Esophagus muscularis mucosa (tissue), 4 donors: ENCODE measurements at regions not wholly inside any gene's neighbourhood (a gene's known extent, or its start where the extent isn't known, plus 50 kb on each side); places are given as distances from the start of the nearest gene placed in this dataset.

Source experiments
- CTCF ChIP-seq, 3 experiments: fragments of 200-600 bp in 2 of 3; fragments of 450-650 bp in 1 of 3; sonication (generic) in 2 of 3; IDR thresholded peaks; one replicate each; pipeline ENCODE4 v1.5.1; 2017 to 2019; ENCODE audit warnings: antibody characterized with exemption in 3 of 3, mild to moderate bottlenecking in 2 of 3, moderate library complexity in 1 of 3
- EP300 ChIP-seq: sonication (generic); formaldehyde crosslinking; IDR thresholded peaks from one replicate; pipeline ENCODE4 v1.6.1; 2017; ENCODE audit warnings: antibody characterized with exemption
- POLR2A ChIP-seq: fragments of 450-650 bp; IDR thresholded peaks from one replicate; pipeline ENCODE4 v1.6.1; 2017; ENCODE audit warnings: antibody characterized with exemption, moderate library complexity, mild to moderate bottlenecking, low read depth
- POLR2AphosphoS5 ChIP-seq, 2 donors: sonication (generic); formaldehyde crosslinking; IDR thresholded peaks; one replicate each; pipeline ENCODE4 v1.6.1; 2017; ENCODE audit warnings: antibody characterized with exemption in 2 of 2

- TF ChIP-seq POLR2A (no peak), CTCF (IDR thresholded peaks at IDR 0.05) (no peak), POLR2AphosphoS5 (IDR thresholded peaks at IDR 0.05) (no peak), EP300 (no peak)
Measured at GRCh38 chr14:53213761-53214160, 60.6 kb upstream of the DDHD1 start.
